ENCODE measurements at regions not wholly inside any gene's neighbourhood (a gene's known extent, or its start where the extent isn't known, plus 50 kb on each side); places are given as distances from the start of the nearest gene placed in this dataset.

GRCh38 chr6:164014346-164015087 lies 600.0 kb downstream of the QKI start:
- TF ChIP-seq, protein P1, sequence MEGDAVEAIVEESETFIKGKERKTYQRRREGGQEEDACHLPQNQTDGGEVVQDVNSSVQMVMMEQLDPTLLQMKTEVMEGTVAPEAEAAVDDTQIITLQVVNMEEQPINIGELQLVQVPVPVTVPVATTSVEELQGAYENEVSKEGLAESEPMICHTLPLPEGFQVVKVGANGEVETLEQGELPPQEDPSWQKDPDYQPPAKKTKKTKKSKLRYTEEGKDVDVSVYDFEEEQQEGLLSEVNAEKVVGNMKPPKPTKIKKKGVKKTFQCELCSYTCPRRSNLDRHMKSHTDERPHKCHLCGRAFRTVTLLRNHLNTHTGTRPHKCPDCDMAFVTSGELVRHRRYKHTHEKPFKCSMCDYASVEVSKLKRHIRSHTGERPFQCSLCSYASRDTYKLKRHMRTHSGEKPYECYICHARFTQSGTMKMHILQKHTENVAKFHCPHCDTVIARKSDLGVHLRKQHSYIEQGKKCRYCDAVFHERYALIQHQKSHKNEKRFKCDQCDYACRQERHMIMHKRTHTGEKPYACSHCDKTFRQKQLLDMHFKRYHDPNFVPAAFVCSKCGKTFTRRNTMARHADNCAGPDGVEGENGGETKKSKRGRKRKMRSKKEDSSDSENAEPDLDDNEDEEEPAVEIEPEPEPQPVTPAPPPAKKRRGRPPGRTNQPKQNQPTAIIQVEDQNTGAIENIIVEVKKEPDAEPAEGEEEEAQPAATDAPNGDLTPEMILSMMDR (IDR thresholded peaks at IDR 0.05; ENCODE audit: low read depth, low read length), result no peak
- TF ChIP-seq EZH2phosphoT487 (IDR thresholded peaks at IDR 0.05; ENCODE audit: low read depth), result no peak
